DND-41 (cell line): ENCODE measurements at regions not wholly inside any gene's neighbourhood (a gene's known extent, or its start where the extent isn't known, plus 50 kb on each side); places are given as distances from the start of the nearest gene placed in this dataset.

ENCODE experiments used
- ATAC-seq: fragments of 200-7000 bp; cut with Tn5 transposase; 3 replicates; pipeline ENCODE4 v1.9.1; 2021; ENCODE audit warnings: low read depth; ENCODE audit not compliant: insufficient read depth
- DNase-seq: peaks from one replicate; pipeline ENCODE4 v3.0.0-alpha.2; 2020
- H2AFZ ChIP-seq: 2 replicates; pipeline ENCODE4 v1.6.0; 2012; ENCODE audit warnings: low read depth, low read length
- H3K27ac ChIP-seq: 2 replicates; pipeline ENCODE4 v1.5.1; 2012; ENCODE audit warnings: low read length, inconsistent platforms
- H3K27me3 ChIP-seq: fragments of 200-600 bp; sonication (generic); 2 replicates; pipeline ENCODE4 v1.6.0; 2012; ENCODE audit warnings: low read length, mild to moderate bottlenecking, inconsistent platforms; ENCODE audit not compliant: insufficient read depth, poor library complexity
- H3K36me3 ChIP-seq: 2 replicates; pipeline ENCODE4 v1.5.1; 2012; ENCODE audit warnings: low read length, inconsistent platforms; ENCODE audit not compliant: insufficient read depth
- H3K4me1 ChIP-seq: 2 replicates; pipeline ENCODE4 v1.5.1; 2012; ENCODE audit warnings: mild to moderate bottlenecking, low read length; ENCODE audit not compliant: insufficient read depth
- H3K4me2 ChIP-seq: 2 replicates; pipeline ENCODE4 v1.6.0; 2012; ENCODE audit warnings: mild to moderate bottlenecking, moderate library complexity, low read length, inconsistent platforms; ENCODE audit not compliant: insufficient read depth
- H3K4me3 ChIP-seq, 2 experiments: fragments of 200-600 bp in 1 of 2; shearing (Covaris generic) in 1 of 2; 2 replicates each; pipeline ENCODE4 v1.5.1; 2012 to 2016; ENCODE audit warnings: inconsistent platforms in 2 of 2, low read length in 2 of 2, mild to moderate bottlenecking in 2 of 2, low read depth in 1 of 2, moderate library complexity in 1 of 2
- H3K79me2 ChIP-seq: 2 replicates; pipeline ENCODE4 v1.6.0; 2012; ENCODE audit warnings: low read length, inconsistent platforms; ENCODE audit not compliant: insufficient read depth
- H3K9ac ChIP-seq: 2 replicates; pipeline ENCODE4 v1.6.0; 2012; ENCODE audit warnings: low read depth, mild to moderate bottlenecking, inconsistent platforms, low read length, moderate library complexity
- H3K9me3 ChIP-seq: 2 replicates; pipeline ENCODE4 v1.5.1; 2012; ENCODE audit warnings: low read length, moderate library complexity, mild to moderate bottlenecking, inconsistent platforms; ENCODE audit not compliant: insufficient read depth, severe bottlenecking
- H4K20me1 ChIP-seq: 2 replicates; pipeline ENCODE4 v1.6.0; 2012; ENCODE audit warnings: low read length; ENCODE audit not compliant: insufficient read depth
- EZH2 ChIP-seq: IDR thresholded peaks from 3 replicates; pipeline ENCODE4 v1.6.1; 2012; ENCODE audit warnings: borderline replicate concordance, low read depth, mild to moderate bottlenecking, moderate library complexity, low read length, inconsistent platforms; ENCODE audit not compliant: severe bottlenecking
- TF ChIP-seq, protein P1 (sequence below): IDR thresholded peaks from 2 replicates; pipeline ENCODE4 v1.5.1; 2012; ENCODE audit warnings: borderline replicate concordance, low read length, moderate library complexity, mild to moderate bottlenecking; ENCODE audit not compliant: poor library complexity, severe bottlenecking; ENCODE audit errors: extremely low read depth

DNA sequence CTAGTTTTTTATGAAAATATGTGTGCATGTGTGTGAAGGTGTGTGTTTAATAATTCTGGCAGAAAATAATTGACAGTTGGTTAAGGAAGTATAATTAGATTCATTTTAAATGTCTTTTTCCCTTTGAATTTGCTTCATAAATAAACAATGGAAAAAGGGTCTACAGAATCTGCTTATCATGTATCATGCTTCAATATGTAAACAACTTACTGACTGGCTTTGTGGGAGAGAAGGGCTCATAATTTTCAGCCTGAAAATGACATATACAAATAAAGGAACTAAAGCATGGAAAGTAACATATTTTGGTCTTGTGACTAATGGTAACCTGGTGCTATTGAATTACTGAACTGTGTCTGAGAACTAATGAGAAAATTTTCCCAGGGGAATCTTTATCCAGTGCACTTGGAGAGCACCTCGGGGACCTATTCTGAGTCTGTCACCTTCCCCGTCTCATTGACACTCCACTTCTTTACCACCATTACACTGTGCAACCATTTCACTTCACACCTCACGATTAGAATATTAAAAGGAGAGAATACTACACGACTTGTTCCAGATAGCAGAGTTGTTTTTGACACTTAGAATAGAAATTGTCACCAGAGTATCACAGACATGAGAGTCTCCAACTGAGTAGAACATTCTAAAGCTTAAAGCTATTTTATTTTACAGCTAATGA lies 298.6 kb downstream of the TFEC start:
- Histone ChIP-seq H3K79me2 (no peaks in the 10 kb centered on the region), H3K9me3 (no peaks in the 10 kb centered on the region), H3K9ac (no peak overlapping the region), H3K4me3 (no peak overlapping the region), H3K4me1 (no peaks in the 10 kb centered on the region), H3K27me3 (peaks cover 4% of the 10 kb centered on the region), H4K20me1 (no peaks in the 10 kb centered on the region), H3K27ac (no peak overlapping the region), H2AFZ (no peak overlapping the region), H3K4me2 (no peak overlapping the region), H3K36me3 (no peaks in the 10 kb centered on the region)
- ATAC-seq (no peak), DNase-seq (no peak)
- TF ChIP-seq, protein P1, sequence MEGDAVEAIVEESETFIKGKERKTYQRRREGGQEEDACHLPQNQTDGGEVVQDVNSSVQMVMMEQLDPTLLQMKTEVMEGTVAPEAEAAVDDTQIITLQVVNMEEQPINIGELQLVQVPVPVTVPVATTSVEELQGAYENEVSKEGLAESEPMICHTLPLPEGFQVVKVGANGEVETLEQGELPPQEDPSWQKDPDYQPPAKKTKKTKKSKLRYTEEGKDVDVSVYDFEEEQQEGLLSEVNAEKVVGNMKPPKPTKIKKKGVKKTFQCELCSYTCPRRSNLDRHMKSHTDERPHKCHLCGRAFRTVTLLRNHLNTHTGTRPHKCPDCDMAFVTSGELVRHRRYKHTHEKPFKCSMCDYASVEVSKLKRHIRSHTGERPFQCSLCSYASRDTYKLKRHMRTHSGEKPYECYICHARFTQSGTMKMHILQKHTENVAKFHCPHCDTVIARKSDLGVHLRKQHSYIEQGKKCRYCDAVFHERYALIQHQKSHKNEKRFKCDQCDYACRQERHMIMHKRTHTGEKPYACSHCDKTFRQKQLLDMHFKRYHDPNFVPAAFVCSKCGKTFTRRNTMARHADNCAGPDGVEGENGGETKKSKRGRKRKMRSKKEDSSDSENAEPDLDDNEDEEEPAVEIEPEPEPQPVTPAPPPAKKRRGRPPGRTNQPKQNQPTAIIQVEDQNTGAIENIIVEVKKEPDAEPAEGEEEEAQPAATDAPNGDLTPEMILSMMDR: no peak

- H2AFZ ChIP-seq: no peak overlapping the region
- no peaks in the 10 kb centered on the region for H3K79me2 ChIP-seq
- H3K4me2 ChIP-seq: no peak overlapping the region
- no peaks in the 10 kb centered on the region for H4K20me1 ChIP-seq
- no peak overlapping the region for H3K27ac ChIP-seq
- no peak overlapping the region for H3K9ac ChIP-seq
- H3K9me3 ChIP-seq: no peaks in the 10 kb centered on the region
- no peaks in the 10 kb centered on the region for H3K4me1 ChIP-seq
- no peaks in the 10 kb centered on the region for H3K36me3 ChIP-seq
- DNase-seq (no peak), ATAC-seq (no peak)
- TF ChIP-seq, protein P1: no peak
- TF ChIP-seq EZH2: no peak
- H3K4me3 ChIP-seq: no peak overlapping the region
- peaks cover 4% of the 10 kb centered on the region for H3K27me3 ChIP-seq
Measured at GRCh38 chr7:115728518-115728917, 302.0 kb downstream of the TFEC start.

GRCh38 chr7:115724400-115725056 lies 306.0 kb downstream of the TFEC start:
- no peak for DNase-seq
- Histone ChIP-seq H3K9ac (no peak overlapping the region), H4K20me1 (no peaks in the 10 kb centered on the region), H3K79me2 (no peaks in the 10 kb centered on the region), H3K4me3 (no peak overlapping the region), H3K4me1 (peaks cover 11% of the 10 kb centered on the region), H3K9me3 (no peaks in the 10 kb centered on the region), H3K4me2 (no peak overlapping the region), H3K36me3 (no peaks in the 10 kb centered on the region), H2AFZ (no peak overlapping the region), H3K27ac (no peak overlapping the region), H3K27me3 (no peaks in the 10 kb centered on the region)
- no peak for TF ChIP-seq EZH2
- TF ChIP-seq, protein P1: no peak
- ATAC-seq: no peak
